Retinal pigment epithelial cell (primary cell): ENCODE measurements at regions not wholly inside any gene's neighbourhood (a gene's known extent, or its start where the extent isn't known, plus 50 kb on each side); places are given as distances from the start of the nearest gene placed in this dataset.

Source experiments
- DNase-seq: peaks from one replicate; pipeline ENCODE4 v3.0.0-alpha.2; 2010; ENCODE audit warnings: low read depth
- H3K4me3 ChIP-seq: 2 replicates; pipeline ENCODE4 v1.5.1; 2011; ENCODE audit warnings: mild to moderate bottlenecking, low read length, control low read depth, moderate library complexity
- CTCF ChIP-seq: conservative IDR thresholded peaks from 2 replicates; pipeline ENCODE4 v1.5.1; 2011; ENCODE audit warnings: low read depth, low read length, control low read depth, inconsistent platforms

GRCh38 chr14:89723930-89724627 is 230.5 kb downstream of the EFCAB11 start:
- no peak overlapping the region for H3K4me3 ChIP-seq
- no peak for DNase-seq

DNA sequence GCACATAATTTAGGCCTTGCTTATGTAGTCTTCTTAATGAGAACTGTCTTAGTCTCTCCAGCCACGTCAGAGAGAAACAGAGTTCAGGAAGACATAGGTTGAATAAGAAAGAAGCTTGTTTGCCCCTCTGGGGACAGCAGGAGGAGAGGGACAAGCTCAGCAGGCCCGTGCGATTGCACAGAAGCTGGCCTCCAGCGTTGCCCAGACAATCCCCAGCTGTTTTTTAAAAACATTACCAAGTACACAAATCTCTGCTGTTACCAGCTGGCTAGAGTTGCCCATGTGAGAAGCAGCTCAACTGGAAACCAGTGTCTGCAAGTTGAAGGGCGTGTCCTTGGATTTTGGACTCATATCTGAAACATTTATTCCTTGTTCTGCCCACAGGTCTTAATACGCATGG is 232.6 kb downstream of the EFCAB11 start:
- no peak for TF ChIP-seq CTCF
- DNase-seq = no peak
- no peak overlapping the region for H3K4me3 ChIP-seq

More at GRCh38 chr14:89723930-89724627, 230.5 kb downstream of the EFCAB11 start:
- TF ChIP-seq CTCF = no peak

- no peak overlapping the region for H3K4me3 ChIP-seq
- TF ChIP-seq CTCF = no peak
- no peak for DNase-seq
Measured at GRCh38 chr14:89720741-89721729, 233.5 kb downstream of the EFCAB11 start.

GRCh38 chr14:89720076-89720687 is 234.3 kb downstream of the EFCAB11 start:
- TF ChIP-seq CTCF = no peak
- no peak overlapping the region for H3K4me3 ChIP-seq
- no peak for DNase-seq

GRCh38 chr14:89719366-89720075 is 235.0 kb downstream of the EFCAB11 start:
- TF ChIP-seq CTCF = no peak
- DNase-seq = no peak
- no peak overlapping the region for H3K4me3 ChIP-seq

DNA sequence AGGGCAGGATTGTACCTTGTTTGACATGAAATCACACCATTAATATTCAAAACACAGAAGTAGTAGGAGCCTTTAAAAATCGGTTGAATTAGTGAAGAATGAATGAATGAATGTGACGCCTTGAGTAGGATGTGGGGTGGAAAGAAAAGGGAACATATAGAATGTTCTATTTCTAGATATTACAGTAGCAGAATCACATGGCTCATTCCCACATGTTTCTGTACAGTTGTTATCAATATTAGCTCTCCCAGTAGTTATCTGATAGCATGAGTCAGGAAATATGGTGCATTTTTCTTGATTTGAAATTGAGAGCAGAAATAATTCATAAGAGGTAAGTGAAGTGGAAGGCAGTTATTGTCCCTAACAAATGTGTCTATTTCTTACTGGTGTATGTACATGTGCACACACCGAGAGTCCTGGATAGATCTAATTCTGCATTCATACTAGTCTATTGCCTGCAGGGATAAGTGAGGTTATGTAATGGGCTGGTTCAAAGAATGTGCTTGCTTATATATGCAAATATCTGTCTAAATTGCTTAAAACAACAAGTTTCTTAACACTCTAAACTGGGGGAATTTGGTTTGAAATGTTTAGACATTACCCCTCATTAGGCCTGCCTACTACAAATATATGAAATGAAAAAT is 245.4 kb downstream of the EFCAB11 start:
- no peak for TF ChIP-seq CTCF
- H3K4me3 ChIP-seq = no peak overlapping the region
- no peak for DNase-seq
